B cell (primary cell): ENCODE measurements at regions not wholly inside any gene's neighbourhood (a gene's known extent, or its start where the extent isn't known, plus 50 kb on each side); places are given as distances from the start of the nearest gene placed in this dataset.

Source experiments
- ATAC-seq: fragments of 200-7000 bp; cut with Tn5 transposase; one replicate; pipeline ENCODE4 v1.10.0; 2021; ENCODE audit warnings: low read depth, mild to moderate bottlenecking, moderate number of reproducible peaks, moderate library complexity
- CTCF ChIA-PET: fragments of 350-600 bp; sonication (Branson Sonifier 250); formaldehyde crosslinking; loops from one replicate; lab custom pipeline; 2021; ENCODE audit warnings: antibody characterized with exemption, inconsistent platforms; lab: Charles Lee
- POLR2A ChIA-PET: fragments of 350-600 bp; sonication (Branson Sonifier 250); formaldehyde crosslinking; loops from one replicate; lab custom pipeline; 2021; ENCODE audit warnings: antibody characterized with exemption; lab: Charles Lee
- DNase-seq: peaks from one replicate; pipeline ENCODE4 v3.0.0; 2013
- H2AFZ ChIP-seq: 2 replicates; pipeline ENCODE4 v1.6.1; 2012; ENCODE audit warnings: mild to moderate bottlenecking, low read depth, low read length; ENCODE audit not compliant: insufficient read depth, poor library complexity, severe bottlenecking
- H3K27ac ChIP-seq, 2 donors: 1 replicate in 1 of 2; 2 replicates in 1 of 2; pipeline ENCODE4 v1.5.1; 2012 to 2013; ENCODE audit warnings: low read length in 2 of 2, mild to moderate bottlenecking in 2 of 2, moderate library complexity in 1 of 2
- H3K27me3 ChIP-seq, 4 experiments: fragments of 200-600 bp in 1 of 4; sonication (generic) in 1 of 4; replicated peaks in 1 of 4; 1 replicate in 2 of 4; 2 replicates in 2 of 4; pipeline versions ENCODE4 v1.6.1 to v1.7.0; 2013 to 2016; ENCODE audit warnings: low read length in 3 of 4, mild to moderate bottlenecking in 2 of 4, mixed read lengths in 1 of 4, moderate library complexity in 1 of 4; ENCODE audit not compliant: insufficient read depth in 4 of 4, control insufficient read depth in 3 of 4; ENCODE audit errors: control extremely low read depth in 1 of 4
- H3K36me3 ChIP-seq, 2 experiments: replicated peaks in 1 of 2; 1 replicate in 1 of 2; 2 replicates in 1 of 2; pipeline versions ENCODE4 v1.6.1 to v1.7.1; 2013; ENCODE audit warnings: low read length in 1 of 2; ENCODE audit not compliant: insufficient read depth in 2 of 2, control insufficient read depth in 1 of 2; ENCODE audit errors: control extremely low read depth in 1 of 2, extremely low read depth in 1 of 2
- H3K4me1 ChIP-seq, 2 donors: fragments of 200-600 bp in 1 of 2; sonication (generic) in 1 of 2; 1 replicate in 1 of 2; 2 replicates in 1 of 2; pipeline versions ENCODE4 v1.5.1 to v1.6.1; 2013 to 2017; ENCODE audit warnings: low read length in 2 of 2; ENCODE audit not compliant: control insufficient read depth in 2 of 2, insufficient read depth in 2 of 2
- H3K4me2 ChIP-seq: replicated peaks from 2 replicates; pipeline ENCODE3; 2012; ENCODE audit warnings: mild to moderate bottlenecking, low read depth, low read length; ENCODE audit not compliant: poor library complexity, severe bottlenecking
- H3K4me3 ChIP-seq, 5 experiments: fragments of 200-600 bp in 1 of 5; sonication (generic) in 1 of 5; 1 replicate in 3 of 5; 2 replicates in 2 of 5; pipeline versions ENCODE4 v1.5.1 to v1.7.0; 2011 to 2016; ENCODE audit warnings: low read length in 4 of 5, mild to moderate bottlenecking in 4 of 5, low read depth in 2 of 5, control low read depth in 1 of 5, moderate library complexity in 1 of 5; ENCODE audit not compliant: insufficient read depth in 1 of 5; ENCODE audit errors: control extremely low read depth in 1 of 5, extremely low read depth in 1 of 5
- H3K79me2 ChIP-seq: fragments of 200-600 bp; sonication (generic); one replicate; pipeline ENCODE4 v1.6.0; 2016; ENCODE audit warnings: low read length; ENCODE audit not compliant: control insufficient read depth, insufficient read depth
- H3K9ac ChIP-seq: fragments of 200-600 bp; sonication (generic); 2 replicates; pipeline ENCODE4 v1.6.1; 2017; ENCODE audit warnings: mild to moderate bottlenecking, low read length, moderate library complexity
- H3K9me3 ChIP-seq, 3 donors: one replicate each; pipeline versions ENCODE4 v1.6.1 to v1.7.1; 2013; ENCODE audit warnings: low read length in 2 of 3; ENCODE audit not compliant: control insufficient read depth in 2 of 3, insufficient read depth in 1 of 3; ENCODE audit errors: control extremely low read depth in 1 of 3
- H4K20me1 ChIP-seq: 2 replicates; pipeline ENCODE4 v1.6.0; 2012; ENCODE audit warnings: mild to moderate bottlenecking, low read length; ENCODE audit not compliant: insufficient read depth, control insufficient read depth, poor library complexity, severe bottlenecking
- H3K27ac Mint-ChIP-seq: one replicate; pipeline ENCODE4 v1.8.0; 2021; ENCODE audit warnings: mixed read lengths
- H3K27me3 Mint-ChIP-seq: one replicate; pipeline ENCODE4 v1.8.0; 2021; ENCODE audit warnings: mixed read lengths
- H3K4me1 Mint-ChIP-seq: one replicate; pipeline ENCODE4 v1.8.0; 2021; ENCODE audit warnings: mixed read lengths
- H3K4me3 Mint-ChIP-seq: one replicate; pipeline ENCODE4 v1.8.0; 2021; ENCODE audit warnings: mixed read lengths
- H3K9me3 Mint-ChIP-seq: one replicate; pipeline ENCODE4 v1.8.0; 2022; ENCODE audit warnings: mixed read lengths; ENCODE audit not compliant: insufficient read depth
- EZH2 ChIP-seq: IDR thresholded peaks from 2 replicates; pipeline ENCODE4 v1.6.1; 2012; ENCODE audit warnings: borderline replicate concordance, low read depth, mild to moderate bottlenecking, moderate library complexity, low read length; ENCODE audit not compliant: insufficient read depth, poor library complexity, severe bottlenecking
- WGBS: methylation state at CpG from one replicate; pipeline ENCODE4 v1.1.5; 2013; ENCODE audit warnings: missing lambda C conversion rate; ENCODE audit not compliant: insufficient coverage; 5-methylcytosine and 5-hydroxymethylcytosine counted together
- intact Hi-C: fragments of 100-400 bp; cut with micrococcal nuclease; formaldehyde crosslinking; loops from one replicate; pipeline ENCODE4 v1.10.0; 2022
- TF ChIP-seq, protein P1 (sequence below): fragments of 200-600 bp; IDR thresholded peaks from one replicate; pipeline ENCODE4 v1.8.0; 2022; ENCODE audit warnings: antibody characterized with exemption, mild to moderate bottlenecking

DNA sequence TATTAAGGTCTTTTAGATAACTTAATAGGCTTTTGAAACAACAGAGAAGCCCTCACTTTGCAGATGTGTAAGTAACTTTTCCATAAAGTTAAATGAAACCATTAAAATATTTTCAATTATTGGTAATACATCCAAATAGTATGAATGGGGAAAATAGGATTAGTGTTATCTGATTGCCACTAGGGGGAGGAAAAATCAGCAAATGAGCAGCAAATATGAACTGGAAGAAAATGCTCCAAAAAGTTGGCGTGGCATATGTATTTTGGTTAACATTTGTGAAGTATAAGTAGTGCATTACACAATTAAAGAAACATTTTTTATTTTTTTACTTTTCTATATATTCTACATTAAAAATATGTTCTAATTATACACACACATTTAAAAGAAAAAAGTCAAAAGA, 259.8 kb upstream of the ANO5 start:
- no peak overlapping the region for H2AFZ ChIP-seq
- H3K27ac ChIP-seq: no peak overlapping the region
- TF ChIP-seq, protein P1, sequence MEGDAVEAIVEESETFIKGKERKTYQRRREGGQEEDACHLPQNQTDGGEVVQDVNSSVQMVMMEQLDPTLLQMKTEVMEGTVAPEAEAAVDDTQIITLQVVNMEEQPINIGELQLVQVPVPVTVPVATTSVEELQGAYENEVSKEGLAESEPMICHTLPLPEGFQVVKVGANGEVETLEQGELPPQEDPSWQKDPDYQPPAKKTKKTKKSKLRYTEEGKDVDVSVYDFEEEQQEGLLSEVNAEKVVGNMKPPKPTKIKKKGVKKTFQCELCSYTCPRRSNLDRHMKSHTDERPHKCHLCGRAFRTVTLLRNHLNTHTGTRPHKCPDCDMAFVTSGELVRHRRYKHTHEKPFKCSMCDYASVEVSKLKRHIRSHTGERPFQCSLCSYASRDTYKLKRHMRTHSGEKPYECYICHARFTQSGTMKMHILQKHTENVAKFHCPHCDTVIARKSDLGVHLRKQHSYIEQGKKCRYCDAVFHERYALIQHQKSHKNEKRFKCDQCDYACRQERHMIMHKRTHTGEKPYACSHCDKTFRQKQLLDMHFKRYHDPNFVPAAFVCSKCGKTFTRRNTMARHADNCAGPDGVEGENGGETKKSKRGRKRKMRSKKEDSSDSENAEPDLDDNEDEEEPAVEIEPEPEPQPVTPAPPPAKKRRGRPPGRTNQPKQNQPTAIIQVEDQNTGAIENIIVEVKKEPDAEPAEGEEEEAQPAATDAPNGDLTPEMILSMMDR: no peak
- TF ChIP-seq EZH2: no peak
- no peak for ATAC-seq
- CTCF ChIA-PET: no interaction called here
- Mint-ChIP-seq H3K4me3 (no peak overlapping the region), H3K4me1 (no peaks in the 10 kb centered on the region), H3K9me3 (peaks cover 4% of the 10 kb centered on the region), H3K27ac (no peak overlapping the region), H3K27me3 (no peaks in the 10 kb centered on the region)
- POLR2A ChIA-PET: no interaction called here
- intact Hi-C loops: no loop called here
- H3K4me3 ChIP-seq: no peak overlapping the region
- H3K27me3 ChIP-seq: no peaks in the 10 kb centered on the region
- H3K79me2 ChIP-seq: no peaks in the 10 kb centered on the region
- H3K9ac ChIP-seq: no peak overlapping the region
- no CpG with 5 or more reads among the region's 1 CpG for WGBS
- H3K9me3 ChIP-seq: no peaks in the 10 kb centered on the region
- H3K4me2 ChIP-seq: no peak overlapping the region
- DNase-seq: no peak
- no peaks in the 10 kb centered on the region for H4K20me1 ChIP-seq
- no peaks in the 10 kb centered on the region for H3K4me1 ChIP-seq
- H3K36me3 ChIP-seq: no peaks in the 10 kb centered on the region

DNA sequence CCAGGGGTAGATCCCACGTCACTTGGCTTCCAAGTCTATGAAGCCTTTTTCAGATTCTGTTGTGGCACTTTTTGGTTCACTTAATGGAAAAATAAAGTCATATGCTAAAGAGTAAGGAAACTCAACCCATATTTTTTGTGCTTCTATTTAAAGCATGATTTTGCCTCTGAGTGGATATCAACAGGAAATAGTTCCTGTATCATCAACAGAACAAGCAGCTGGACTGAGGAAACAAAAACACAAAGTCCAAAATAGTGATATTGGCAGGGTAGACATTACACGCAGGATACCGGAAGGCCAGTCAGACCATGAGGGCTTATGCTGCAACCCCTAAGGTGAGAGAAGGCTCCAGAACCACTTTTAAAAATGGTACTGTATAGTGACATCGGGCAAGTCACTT, 248.3 kb upstream of the ANO5 start:
- no peak overlapping the region for H3K27ac Mint-ChIP-seq
- Histone ChIP-seq H3K27me3 (no peaks in the 10 kb centered on the region), H3K79me2 (no peaks in the 10 kb centered on the region), H3K4me3 (no peak overlapping the region), H2AFZ (no peak overlapping the region), H3K4me2 (no peak overlapping the region), H3K9ac (no peak overlapping the region), H3K9me3 (no peaks in the 10 kb centered on the region), H3K27ac (no peak overlapping the region), H3K4me1 (no peaks in the 10 kb centered on the region), H3K36me3 (no peaks in the 10 kb centered on the region), H4K20me1 (no peaks in the 10 kb centered on the region)
- H3K27me3 Mint-ChIP-seq: no peaks in the 10 kb centered on the region
- TF ChIP-seq, protein P1: no peak
- TF ChIP-seq EZH2: no peak
- DNase-seq (no peak), ATAC-seq (no peak)
- no peaks in the 10 kb centered on the region for H3K4me1 Mint-ChIP-seq
- WGBS: 93% methylated on average over 2 of the region's 4 CpGs
- H3K9me3 Mint-ChIP-seq: peaks cover 6% of the 10 kb centered on the region
- intact Hi-C loops: no loop called here
- POLR2A ChIA-PET: no interaction called here
- CTCF ChIA-PET: no interaction called here
- H3K4me3 Mint-ChIP-seq: no peak overlapping the region
